OCI-LY1 (cell line): ENCODE measurements at regions not wholly inside any gene's neighbourhood (a gene's known extent, or its start where the extent isn't known, plus 50 kb on each side); places are given as distances from the start of the nearest gene placed in this dataset.

ENCODE experiments used
- H2AFZ ChIP-seq: fragments of 200-600 bp; sonication (generic), shearing (Covaris generic); 2 replicates; pipeline ENCODE4 v1.6.0; 2014; ENCODE audit warnings: antibody characterized with exemption, mild to moderate bottlenecking, low read length
- H3F3A ChIP-seq: fragments of 200-600 bp; sonication (generic), shearing (Covaris generic); 2 replicates; pipeline ENCODE4 v1.6.0; 2014; ENCODE audit warnings: mild to moderate bottlenecking, antibody characterized with exemption, low read length, moderate library complexity; ENCODE audit not compliant: insufficient read depth
- H3K27ac ChIP-seq: fragments of 200-600 bp; sonication (generic); 2 replicates; pipeline ENCODE4 v1.5.1; 2014; ENCODE audit warnings: low read length, mixed run types, mild to moderate bottlenecking, low read depth; ENCODE audit not compliant: poor library complexity, severe bottlenecking
- H3K27me3 ChIP-seq: fragments of 200-600 bp; sonication (generic); 2 replicates; pipeline ENCODE4 v1.6.0; 2014; ENCODE audit warnings: antibody characterized with exemption, mild to moderate bottlenecking, low read length, moderate library complexity; ENCODE audit not compliant: insufficient read depth
- H3K36me3 ChIP-seq: fragments of 200-600 bp; sonication (generic); 2 replicates; pipeline ENCODE4 v1.6.1; 2014; ENCODE audit warnings: mild to moderate bottlenecking, antibody characterized with exemption, low read length, moderate library complexity, mixed read lengths; ENCODE audit not compliant: insufficient read depth
- H3K4me1 ChIP-seq: fragments of 200-600 bp; sonication (generic); 2 replicates; pipeline ENCODE4 v1.5.1; 2014; ENCODE audit warnings: mild to moderate bottlenecking, low read length, moderate library complexity; ENCODE audit not compliant: insufficient read depth, severe bottlenecking
- H3K4me2 ChIP-seq: fragments of 200-600 bp; sonication (generic), shearing (Covaris generic); 2 replicates; pipeline ENCODE4 v1.6.1; 2014; ENCODE audit warnings: low read length
- H3K4me3 ChIP-seq: fragments of 200-600 bp; sonication (generic); 2 replicates; pipeline ENCODE4 v1.5.1; 2014; ENCODE audit warnings: low read length, low read depth, mild to moderate bottlenecking, mixed read lengths; ENCODE audit not compliant: poor library complexity, severe bottlenecking
- H3K79me2 ChIP-seq: fragments of 200-600 bp; shearing (Covaris generic); 2 replicates; pipeline ENCODE4 v1.6.1; 2016; ENCODE audit warnings: mixed run types, low read length, mixed read lengths; ENCODE audit not compliant: insufficient read depth
- H3K9ac ChIP-seq: fragments of 200-600 bp; sonication (generic), shearing (Covaris generic); 2 replicates; pipeline ENCODE4 v1.6.1; 2014; ENCODE audit warnings: mild to moderate bottlenecking, low read length, mixed read lengths
- H3K9me2 ChIP-seq: fragments of 200-600 bp; sonication (generic), shearing (Covaris generic); 2 replicates; pipeline ENCODE4 v1.6.1; 2014; ENCODE audit warnings: low read depth, mild to moderate bottlenecking, low read length, mixed read lengths
- H3K9me3 ChIP-seq: fragments of 200-600 bp; shearing (Covaris generic); 2 replicates; pipeline ENCODE4 v1.6.1; 2014; ENCODE audit warnings: low read length, mixed read lengths
- H4K20me1 ChIP-seq: fragments of 200-600 bp; sonication (generic), shearing (Covaris generic); 2 replicates; pipeline ENCODE4 v1.6.0; 2016; ENCODE audit warnings: mild to moderate bottlenecking, low read length; ENCODE audit not compliant: insufficient read depth
- CTCF ChIP-seq: fragments of 200-600 bp; sonication (generic), shearing (Covaris generic); IDR thresholded peaks from 2 replicates; pipeline ENCODE4 v1.5.1; 2017; ENCODE audit warnings: mild to moderate bottlenecking, antibody characterized with exemption, low read length, moderate library complexity, mixed read lengths
- EZH2 ChIP-seq: fragments of 200-600 bp; sonication (generic), shearing (Covaris generic); IDR thresholded peaks from 2 replicates; pipeline ENCODE4 v1.8.0; 2017; ENCODE audit warnings: borderline replicate concordance, mixed run types, mild to moderate bottlenecking, antibody characterized with exemption, low read length, moderate library complexity, mixed read lengths

DNA sequence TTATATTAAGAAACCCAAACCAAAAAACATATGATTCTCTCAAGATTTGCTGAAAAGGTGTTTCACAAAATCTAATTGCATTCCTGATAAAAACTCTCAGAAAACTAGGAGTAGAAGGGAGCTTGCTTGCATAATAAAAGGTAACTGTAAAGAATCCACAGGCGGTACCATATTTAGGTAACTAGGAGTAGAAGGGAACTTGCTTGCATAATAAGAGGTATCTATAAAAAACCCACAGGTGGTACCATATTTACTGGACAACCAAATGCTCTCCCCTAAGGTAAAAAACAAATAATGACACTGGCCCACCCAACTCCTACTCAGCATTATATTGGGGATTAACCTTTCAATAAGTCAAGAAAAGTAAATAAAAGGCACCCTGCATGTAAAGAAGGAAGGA lies 57.5 kb upstream of the FCN1 start:
- H4K20me1 ChIP-seq = no peaks in the 10 kb centered on the region
- H2AFZ ChIP-seq = no peak overlapping the region
- no peak overlapping the region for H3K27ac ChIP-seq
- peaks cover 6% of the 10 kb centered on the region; the same call in 1 of the 2 replicates for H3K27me3 ChIP-seq
- H3K36me3 ChIP-seq = no peaks in the 10 kb centered on the region
- no peak overlapping the region for H3K4me3 ChIP-seq
- H3K9me2 ChIP-seq = no peaks in the 10 kb centered on the region
- no peak overlapping the region for H3K9ac ChIP-seq
- no peaks in the 10 kb centered on the region for H3K79me2 ChIP-seq
- H3K4me1 ChIP-seq = no peaks in the 10 kb centered on the region
- H3F3A ChIP-seq = no peaks in the 10 kb centered on the region
- TF ChIP-seq CTCF = no peak
- H3K9me3 ChIP-seq = no peaks in the 10 kb centered on the region
- H3K4me2 ChIP-seq = no peak overlapping the region

- Histone ChIP-seq H3K9ac (no peak overlapping the region), H3K9me3 (no peaks in the 10 kb centered on the region), H3K4me1 (no peaks in the 10 kb centered on the region), H3K4me2 (no peak overlapping the region), H4K20me1 (no peaks in the 10 kb centered on the region), H3K27ac (no peak overlapping the region), H3K27me3 (peaks cover 6% of the 10 kb centered on the region; the same call in 1 of the 2 replicates), H3F3A (no peaks in the 10 kb centered on the region), H3K9me2 (no peaks in the 10 kb centered on the region), H3K79me2 (no peaks in the 10 kb centered on the region), H3K36me3 (no peaks in the 10 kb centered on the region), H3K4me3 (no peak overlapping the region), H2AFZ (no peak overlapping the region)
- TF ChIP-seq CTCF (no peak), EZH2 (no peak)
Observed at GRCh38 chr9:134976403-134976802, 58.7 kb upstream of the FCN1 start.

DNA sequence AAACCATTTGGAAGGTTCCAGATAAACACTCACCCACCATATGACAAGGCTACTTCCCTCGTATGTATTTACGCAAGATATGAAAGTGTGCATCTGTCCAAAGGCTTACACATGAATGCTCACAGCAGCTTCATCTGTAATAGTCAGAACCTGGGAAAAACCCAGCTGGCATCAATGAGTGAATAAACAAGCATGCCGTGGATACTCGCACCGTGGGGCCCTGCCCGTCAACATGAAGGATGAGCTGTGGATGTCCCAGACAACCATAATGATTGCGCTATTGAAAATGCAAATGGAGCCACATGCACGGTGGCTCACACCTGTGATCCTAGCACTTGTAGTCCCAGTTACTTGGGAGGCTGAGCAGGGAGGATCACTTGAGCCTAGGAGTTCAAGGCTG lies 60.6 kb upstream of the FCN1 start:
- Histone ChIP-seq H3K9ac (no peak overlapping the region), H3K4me2 (no peak overlapping the region), H3F3A (no peaks in the 10 kb centered on the region), H3K79me2 (no peaks in the 10 kb centered on the region), H3K4me1 (no peaks in the 10 kb centered on the region), H3K36me3 (no peaks in the 10 kb centered on the region), H2AFZ (no peak overlapping the region), H3K27me3 (peaks cover 1% of the 10 kb centered on the region; the same call in 1 of the 2 replicates), H3K9me2 (no peaks in the 10 kb centered on the region), H3K27ac (no peak overlapping the region), H4K20me1 (no peaks in the 10 kb centered on the region), H3K4me3 (no peak overlapping the region), H3K9me3 (no peaks in the 10 kb centered on the region)
- TF ChIP-seq CTCF (no peak), EZH2 (no peak)
